LNCaP clone FGC (cell line): ENCODE measurements at regions not wholly inside any gene's neighbourhood (a gene's known extent, or its start where the extent isn't known, plus 50 kb on each side); places are given as distances from the start of the nearest gene placed in this dataset.

ENCODE experiments used
- DNase-seq: peaks from one replicate; pipeline ENCODE4 v3.0.0-alpha.2; 2011; ENCODE audit warnings: low read depth
- H3K4me3 ChIP-seq: 2 replicates; pipeline ENCODE4 v1.5.1; 2011; ENCODE audit warnings: mild to moderate bottlenecking, low read depth, low read length, control low read depth
- CTCF ChIP-seq: IDR thresholded peaks from 2 replicates; pipeline ENCODE4 v1.5.1; 2012; ENCODE audit warnings: mild to moderate bottlenecking; ENCODE audit not compliant: control insufficient read depth, insufficient read depth; ENCODE audit errors: extremely low read depth

- no peak for TF ChIP-seq CTCF
- H3K4me3 ChIP-seq, result no peak overlapping the region
- DNase-seq, result no peak
Observed at GRCh38 chr15:97156739-97157265, 803.7 kb upstream of the ARRDC4 start.

GRCh38 chr15:97162805-97163495 lies 797.6 kb upstream of the ARRDC4 start:
- no peak overlapping the region for H3K4me3 ChIP-seq
- TF ChIP-seq CTCF, result no peak
- DNase-seq, result no peak

DNA sequence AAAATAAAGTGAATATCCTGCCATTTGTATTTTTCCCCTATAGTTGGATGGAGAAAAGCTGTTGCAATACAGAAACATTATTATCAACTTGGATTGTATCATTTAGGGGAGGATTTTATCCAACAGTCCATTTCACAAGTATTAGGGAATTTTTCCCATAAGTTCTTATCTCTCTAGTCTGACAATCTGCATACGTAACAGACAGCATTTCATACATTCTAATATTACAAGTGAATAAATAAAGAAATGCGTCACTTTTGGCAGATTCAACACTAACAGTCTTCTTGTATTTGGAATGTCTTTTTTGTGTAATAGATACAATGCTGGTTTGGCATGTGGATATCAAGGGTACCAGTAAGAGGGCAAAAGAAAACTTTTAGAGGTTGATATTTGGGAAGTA lies 795.3 kb upstream of the ARRDC4 start:
- TF ChIP-seq CTCF, result no peak
- no peak overlapping the region for H3K4me3 ChIP-seq
- DNase-seq, result no peak

GRCh38 chr15:97168704-97169475 lies 791.6 kb upstream of the ARRDC4 start:
- no peak for TF ChIP-seq CTCF
- DNase-seq, result no peak
- H3K4me3 ChIP-seq, result no peak overlapping the region

DNA sequence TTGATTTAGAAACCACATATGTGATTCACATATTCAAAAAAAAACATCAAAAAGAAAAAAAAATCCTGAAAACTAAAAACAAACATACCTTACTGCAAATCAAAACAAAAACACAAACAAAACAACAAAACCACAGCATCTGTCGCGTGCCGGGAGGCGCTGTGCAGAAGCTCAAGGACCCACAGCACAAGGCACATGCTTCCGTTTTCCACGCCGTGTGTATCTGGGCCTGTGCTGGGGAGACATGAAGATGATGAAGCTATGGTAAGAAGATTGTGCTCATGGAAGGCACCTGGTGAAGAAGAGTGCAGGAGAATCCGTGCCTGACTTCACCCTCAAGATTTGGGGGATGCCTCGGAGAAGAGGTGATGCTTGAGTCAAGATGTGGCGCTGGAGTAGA lies 788.9 kb upstream of the ARRDC4 start:
- H3K4me3 ChIP-seq, result no peak overlapping the region
- TF ChIP-seq CTCF, result no peak
- DNase-seq, result no peak

- TF ChIP-seq CTCF, result no peak
- DNase-seq, result no peak
- H3K4me3 ChIP-seq, result no peak overlapping the region
Observed at GRCh38 chr15:97174886-97175540, 785.5 kb upstream of the ARRDC4 start.
